HepG2 (cell line): ENCODE measurements at regions not wholly inside any gene's neighbourhood (a gene's known extent, or its start where the extent isn't known, plus 50 kb on each side); places are given as distances from the start of the nearest gene placed in this dataset.

Experiments used
- ATAC-seq: fragments of 200-7000 bp; cut with Tn5 transposase; 3 replicates; pipeline ENCODE4 v1.9.1; 2020; ENCODE audit warnings: mild to moderate bottlenecking, moderate library complexity
- BruUV-seq: library from RNA; stranded (reverse); fragments of 400-500 nt; replicated peaks from 2 replicates; lab custom pipeline; 2021; lab: Mats Ljungman, UMichigan
- CTCF ChIA-PET: fragments of 300-600 bp; formaldehyde crosslinking; extraction: SDS; loops from one replicate; lab custom pipeline; 2021; ENCODE audit warnings: low total read pairs, inconsistent platforms, low intra/inter-chr PET ratio; lab: Yijun Ruan, JAX
- POLR2A ChIA-PET: fragments of 350-600 bp; sonication (Branson Sonifier 250); formaldehyde crosslinking; loops from one replicate; lab custom pipeline; 2020; ENCODE audit warnings: antibody characterized with exemption, inconsistent platforms; lab: Yijun Ruan, JAX
- DNase-seq: peaks from one replicate; pipeline ENCODE4 v3.0.0-alpha.2; 2015; ENCODE audit warnings: low spot score
- FAIRE-seq: peaks from 3 replicates; lab custom pipeline; 2011; peaks lifted over from hg19 to GRCh38; lab: Jason Lieb, UNC
- H2AFZ ChIP-seq: one replicate; pipeline ENCODE4 v1.6.1; 2011; ENCODE audit warnings: low read length, inconsistent platforms
- H3K27ac ChIP-seq: fragments of 300-600 bp; 3 replicates; pipeline ENCODE4 v1.8.0; 2011; ENCODE audit warnings: mixed run types, mild to moderate bottlenecking, mixed read lengths, low read length, inconsistent platforms; ENCODE audit not compliant: insufficient read depth; ENCODE audit errors: extremely low read length
- H3K27me3 ChIP-seq, 2 experiments: fragments of 200-600 bp in 1 of 2; 2 replicates in 1 of 2; 3 replicates in 1 of 2; pipeline versions ENCODE4 v1.6.0 to v1.8.0; 2011; ENCODE audit warnings: low read length in 2 of 2, mild to moderate bottlenecking in 2 of 2, moderate library complexity in 2 of 2, inconsistent platforms in 1 of 2; ENCODE audit not compliant: insufficient read depth in 2 of 2, control insufficient read depth in 1 of 2
- H3K36me3 ChIP-seq, 2 experiments: fragments of 200-600 bp in 1 of 2; replicated peaks in 1 of 2; 2 replicates in 1 of 2; 3 replicates in 1 of 2; pipeline versions ENCODE4 v1.5.1 to v1.8.0; 2011; ENCODE audit warnings: low read length in 2 of 2, inconsistent platforms in 1 of 2; ENCODE audit not compliant: insufficient read depth in 2 of 2, control insufficient read depth in 1 of 2
- H3K4me1 ChIP-seq: 2 replicates; pipeline ENCODE4 v1.5.1; 2012; ENCODE audit warnings: low read length, inconsistent platforms; ENCODE audit not compliant: insufficient read depth
- H3K4me2 ChIP-seq: 2 replicates; pipeline ENCODE4 v1.6.0; 2011; ENCODE audit warnings: low read depth, low read length, inconsistent platforms
- H3K4me3 ChIP-seq, 3 experiments: fragments of 200-600 bp in 1 of 3; sonication (generic), shearing (Covaris generic) in 1 of 3; replicated peaks in 1 of 3; 2 replicates each; pipeline ENCODE4 v1.5.1; 2011 to 2016; ENCODE audit warnings: low read length in 3 of 3, inconsistent platforms in 2 of 3, low read depth in 2 of 3, mild to moderate bottlenecking in 2 of 3, control low read depth in 1 of 3, mixed read lengths in 1 of 3; ENCODE audit not compliant: insufficient read depth in 1 of 3
- H3K79me2 ChIP-seq: one replicate; pipeline ENCODE4 v1.6.1; 2011; ENCODE audit warnings: low read length, inconsistent platforms; ENCODE audit not compliant: insufficient read depth
- H3K9ac ChIP-seq: 2 replicates; pipeline ENCODE4 v1.6.0; 2011; ENCODE audit warnings: mild to moderate bottlenecking, low read depth, low read length, inconsistent platforms; ENCODE audit not compliant: insufficient read depth
- H3K9me3 ChIP-seq: 2 replicates; pipeline ENCODE4 v1.5.1; 2012; ENCODE audit warnings: mild to moderate bottlenecking, low read length
- H4K20me1 ChIP-seq: 2 replicates; pipeline ENCODE4 v1.6.0; 2011; ENCODE audit warnings: inconsistent platforms, mild to moderate bottlenecking, low read length, moderate library complexity; ENCODE audit not compliant: insufficient read depth
- CC2D1A ChIP-seq: sonication (generic); formaldehyde crosslinking; IDR thresholded peaks from 2 replicates; pipeline ENCODE4 v1.8.1; 2023; ENCODE audit warnings: mild to moderate bottlenecking, missing genetic modification reagents
- CEBPG ChIP-seq: IDR thresholded peaks from 2 replicates; pipeline ENCODE4 v1.6.1; 2016
- GATAD1 ChIP-seq: IDR thresholded peaks from 2 replicates; pipeline ENCODE4 v1.6.1; 2016; ENCODE audit warnings: missing genetic modification reagents, missing compliant biosample characterization
- KAT8 ChIP-seq: IDR thresholded peaks from 2 replicates; pipeline ENCODE4 v1.6.1; 2016; ENCODE audit warnings: missing genetic modification reagents, missing compliant biosample characterization
- MAFF ChIP-seq: IDR thresholded peaks from 2 replicates; pipeline ENCODE4 v1.6.1; 2011; ENCODE audit warnings: low read depth, low read length, improper control_type of control experiment
- PHB2 ChIP-seq: fragments of 450-650 bp; IDR thresholded peaks from 2 replicates; pipeline ENCODE4 v1.6.1; 2018; ENCODE audit not compliant: partially characterized antibody
- SETDB1 ChIP-seq: sonication (generic); formaldehyde crosslinking; IDR thresholded peaks from 2 replicates; pipeline ENCODE4 v1.5.1; 2020; ENCODE audit warnings: missing genetic modification reagents, mild to moderate bottlenecking, borderline replicate concordance
- XBP1 ChIP-seq: sonication (generic); formaldehyde crosslinking; IDR thresholded peaks from 2 replicates; pipeline ENCODE4 v1.5.0; 2020; ENCODE audit warnings: missing genetic modification reagents
- ZMAT5 ChIP-seq: sonication (generic); formaldehyde crosslinking; IDR thresholded peaks from 2 replicates; pipeline ENCODE4 v1.5.0; 2020; ENCODE audit warnings: mild to moderate bottlenecking, low read depth, missing genetic modification reagents, borderline replicate concordance
- ZSCAN20 ChIP-seq: sonication (generic); formaldehyde crosslinking; IDR thresholded peaks from 2 replicates; pipeline ENCODE4 v1.4.0; 2020; ENCODE audit warnings: missing genetic modification reagents, mild to moderate bottlenecking, borderline replicate concordance
- WGBS: methylation state at CpG from one replicate; pipeline ENCODE4 v1.1.6; 2017; ENCODE audit warnings: low lambda C conversion rate; 5-methylcytosine and 5-hydroxymethylcytosine counted together
- in situ Hi-C: cut with HindIII; loops from 2 replicates; pipeline ENCODE4 v1.10.0; 2017; ENCODE audit warnings: low pct_unique_long_range_greater_than_20kb; ENCODE audit not compliant: extremely low pct_ligation_motif_present
- intact Hi-C: fragments of 100-400 bp; cut with micrococcal nuclease; formaldehyde crosslinking; loops from one replicate; pipeline ENCODE4 v1.10.0; 2022; ENCODE audit not compliant: unreplicated experiment
- TF ChIP-seq, protein P1 (sequence below): IDR thresholded peaks from 2 replicates; pipeline ENCODE4 v1.6.1; 2016; ENCODE audit warnings: low read depth, borderline replicate concordance

DNA sequence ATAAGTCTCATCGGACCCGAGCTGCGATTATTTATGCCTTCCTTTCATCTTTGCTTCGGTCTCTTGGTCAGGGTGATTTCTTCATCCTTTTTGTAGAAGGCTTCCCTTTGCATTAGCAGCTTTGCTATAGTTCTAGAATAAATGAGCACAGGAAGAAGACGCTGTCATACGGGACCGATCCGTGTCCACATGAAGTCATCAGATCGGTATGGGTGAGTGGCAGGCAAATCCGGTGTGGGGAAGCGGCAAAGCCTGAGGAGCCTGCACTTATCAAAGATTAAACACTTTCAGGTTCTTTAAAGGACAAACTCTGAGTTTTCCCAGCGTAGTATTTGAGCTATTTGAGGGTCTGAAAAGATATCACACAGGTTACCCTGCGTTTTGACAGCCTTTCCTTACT, 119.3 kb downstream of the IRS2 start:
- no peaks in the 10 kb centered on the region for H3K4me1 ChIP-seq
- ATAC-seq (no peak), FAIRE-seq (no peak), DNase-seq (no peak)
- no peak overlapping the region for H3K4me3 ChIP-seq
- intact Hi-C loops = no loop called here
- CTCF ChIA-PET = no interaction called here
- TF ChIP-seq CC2D1A (CRISPR knock-in tag) (no peak), SETDB1 (CRISPR knock-in tag) (no peak), XBP1 (CRISPR knock-in tag) (no peak), ZSCAN20 (CRISPR knock-in tag) (no peak), PHB2 (no peak), ZMAT5 (CRISPR knock-in tag) (no peak), MAFF (no peak), GATAD1 (no peak), KAT8 (CRISPR knock-in tag) (no peak)
- TF ChIP-seq, protein P1, sequence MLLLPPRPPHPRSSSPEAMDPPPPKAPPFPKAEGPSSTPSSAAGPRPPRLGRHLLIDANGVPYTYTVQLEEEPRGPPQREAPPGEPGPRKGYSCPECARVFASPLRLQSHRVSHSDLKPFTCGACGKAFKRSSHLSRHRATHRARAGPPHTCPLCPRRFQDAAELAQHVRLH (CRISPR knock-in tag) = no peak
- H3K36me3 ChIP-seq = no peaks in the 10 kb centered on the region
- BruUV-seq = no TSS peak
- H3K27ac ChIP-seq = no peak overlapping the region
- H3K9ac ChIP-seq = no peak overlapping the region
- no peaks in the 10 kb centered on the region for H4K20me1 ChIP-seq
- WGBS = 32% methylated on average over 13 of the region's 13 CpGs
- no peak overlapping the region for H3K4me2 ChIP-seq
- peaks cover 1 to 5% of the 10 kb centered on the region in 2 experiments; a peak in 2 of 5 replicates for H3K27me3 ChIP-seq
- POLR2A ChIA-PET = no interaction called here
- no peaks in the 10 kb centered on the region for H3K79me2 ChIP-seq
- H3K9me3 ChIP-seq = no peaks in the 10 kb centered on the region
- in situ Hi-C loops = no loop called here
- H2AFZ ChIP-seq = no peak overlapping the region

- no peak overlapping the region for H3K4me2 ChIP-seq
- in situ Hi-C loops = no loop called here
- no peaks in the 10 kb centered on the region for H4K20me1 ChIP-seq
- no peak overlapping the region for H3K9ac ChIP-seq
- TF ChIP-seq CEBPG (CRISPR knock-in tag) = no peak
- TF ChIP-seq, all 625 proteins: peak for 0
- H2AFZ ChIP-seq = no peak overlapping the region
- no peaks in the 10 kb centered on the region for H3K4me1 ChIP-seq
- ATAC-seq (no peak), FAIRE-seq (no peak), DNase-seq (no peak)
- no peaks in the 10 kb centered on the region for H3K9me3 ChIP-seq
- intact Hi-C loops = no loop called here
- H3K27me3 ChIP-seq = peaks cover 1 to 5% of the 10 kb centered on the region in 2 experiments; a peak in 2 of 5 replicates
- no peak overlapping the region for H3K27ac ChIP-seq
- H3K79me2 ChIP-seq = no peaks in the 10 kb centered on the region
- H3K36me3 ChIP-seq = no peaks in the 10 kb centered on the region
- ChIA-PET CTCF (no interaction called here), POLR2A (no interaction called here)
- no peak overlapping the region for H3K4me3 ChIP-seq
- no TSS peak for BruUV-seq
- WGBS = 3% methylated on average over 5 of the region's 8 CpGs
Measured at GRCh38 chr13:109666656-109667055, 119.7 kb downstream of the IRS2 start.
